ENCODE measurements at regions not wholly inside any gene's neighbourhood (a gene's known extent, or its start where the extent isn't known, plus 50 kb on each side); places are given as distances from the start of the nearest gene placed in this dataset.
"Not testable (repeated sequence)": the region's sequence is repeated elsewhere in the genome, so short reads cannot be mapped to it uniquely, and the experiment has no call there.

GRCh38 chr9:87381050-87381711 is 116.5 kb upstream of the DAPK1 start:
- no peak overlapping the region for H3K27ac ChIP-seq
- TF ChIP-seq CTCF (conservative IDR thresholded peaks at IDR 0.05) = no peak

- H3K27ac ChIP-seq = no peak overlapping the region
- no peak for TF ChIP-seq CTCF (conservative IDR thresholded peaks at IDR 0.05)
Observed at GRCh38 chr9:87381746-87382145, 115.9 kb upstream of the DAPK1 start.

- no peak for TF ChIP-seq CTCF (conservative IDR thresholded peaks at IDR 0.05)
- H3K27ac ChIP-seq = no peak overlapping the region
Observed at GRCh38 chr9:87382900-87383299, 114.8 kb upstream of the DAPK1 start.

- H3K27ac ChIP-seq = no peak overlapping the region
- no peak for TF ChIP-seq CTCF (conservative IDR thresholded peaks at IDR 0.05)
Observed at GRCh38 chr9:87383344-87384150, 114.1 kb upstream of the DAPK1 start.

GRCh38 chr9:87386490-87387025 is 111.1 kb upstream of the DAPK1 start:
- no peak for TF ChIP-seq CTCF (conservative IDR thresholded peaks at IDR 0.05)
- H3K27ac ChIP-seq = peak overlapping the region; percentile 75

- no peak for TF ChIP-seq CTCF (conservative IDR thresholded peaks at IDR 0.05)
- peak overlapping the region; percentile 75 for H3K27ac ChIP-seq
Observed at GRCh38 chr9:87387351-87388011, 110.2 kb upstream of the DAPK1 start.

- H3K27ac ChIP-seq = not testable (repeated sequence)
Observed at GRCh38 chr9:87388708-87389107, 109.0 kb upstream of the DAPK1 start.

Data from VCaP (cell line).